ENCODE measurements at regions not wholly inside any gene's neighbourhood (a gene's known extent, or its start where the extent isn't known, plus 50 kb on each side); places are given as distances from the start of the nearest gene placed in this dataset.

GRCh38 chr4:107219681-107220080, 183.6 kb upstream of the DKK2 start:
- Mint-ChIP-seq H3K4me1 (ENCODE audit: low read depth) (peaks cover 30% of the 10 kb centered on the region), H3K27ac (no peak overlapping the region), H3K27me3 (ENCODE audit: insufficient read depth) (no peaks in the 10 kb centered on the region), H3K9me3 (no peaks in the 10 kb centered on the region), H3K36me3 (ENCODE audit: low read depth) (no peaks in the 10 kb centered on the region), H3K4me3 (no peak overlapping the region)
- no peak for DNase-seq
- no peak for TF ChIP-seq CTCF (IDR thresholded peaks at IDR 0.05)

- Mint-ChIP-seq H3K27ac (no peak overlapping the region), H3K27me3 (ENCODE audit: insufficient read depth) (peaks cover 2% of the 10 kb centered on the region; the same call in 1 of the 2 replicates), H3K4me3 (no peak overlapping the region), H3K4me1 (ENCODE audit: low read depth) (peaks cover 63% of the 10 kb centered on the region), H3K9me3 (no peaks in the 10 kb centered on the region), H3K36me3 (ENCODE audit: low read depth) (no peaks in the 10 kb centered on the region)
- no peak for DNase-seq
- TF ChIP-seq CTCF (IDR thresholded peaks at IDR 0.05) = no peak
Observed at GRCh38 chr4:107216379-107216778, 180.3 kb upstream of the DKK2 start.

- no peak for TF ChIP-seq CTCF (IDR thresholded peaks at IDR 0.05)
- no peak for DNase-seq
- H3K27me3 Mint-ChIP-seq (ENCODE audit: insufficient read depth) = peaks cover 2% of the 10 kb centered on the region; the same call in 1 of the 2 replicates
- no peak overlapping the region for H3K4me3 Mint-ChIP-seq
- no peak overlapping the region for H3K27ac Mint-ChIP-seq
- no peaks in the 10 kb centered on the region for H3K9me3 Mint-ChIP-seq
- no peaks in the 10 kb centered on the region for H3K36me3 Mint-ChIP-seq (ENCODE audit: low read depth)
- peaks cover 74% of the 10 kb centered on the region for H3K4me1 Mint-ChIP-seq (ENCODE audit: low read depth)
Observed at GRCh38 chr4:107215222-107215621, 179.1 kb upstream of the DKK2 start.

GRCh38 chr4:107213880-107214279, 177.8 kb upstream of the DKK2 start:
- Mint-ChIP-seq H3K4me1 (ENCODE audit: low read depth) (peaks cover 67% of the 10 kb centered on the region), H3K27me3 (ENCODE audit: insufficient read depth) (peaks cover 2% of the 10 kb centered on the region; the same call in 1 of the 2 replicates), H3K9me3 (no peaks in the 10 kb centered on the region), H3K27ac (peak overlapping the region; percentile 74), H3K36me3 (ENCODE audit: low read depth) (no peaks in the 10 kb centered on the region), H3K4me3 (peak overlapping the region; percentile 53)
- no peak for TF ChIP-seq CTCF (IDR thresholded peaks at IDR 0.05)
- peak; percentile 38 for DNase-seq

GRCh38 chr4:107213410-107213809, 177.3 kb upstream of the DKK2 start:
- Mint-ChIP-seq H3K4me3 (peak overlapping the region; percentile 53), H3K27ac (peak overlapping the region; percentile 74), H3K9me3 (no peaks in the 10 kb centered on the region), H3K36me3 (ENCODE audit: low read depth) (no peaks in the 10 kb centered on the region), H3K4me1 (ENCODE audit: low read depth) (peaks cover 67% of the 10 kb centered on the region), H3K27me3 (ENCODE audit: insufficient read depth) (peaks cover 2% of the 10 kb centered on the region; the same call in 1 of the 2 replicates)
- TF ChIP-seq CTCF (IDR thresholded peaks at IDR 0.05) = peak; percentile 26; the same call in 1 of the 2 replicates
- DNase-seq = peak; percentile 55

- Mint-ChIP-seq H3K4me3 (peak overlapping the region; percentile 53; the same call in 1 of the 2 replicates), H3K4me1 (ENCODE audit: low read depth) (peaks cover 67% of the 10 kb centered on the region), H3K36me3 (ENCODE audit: low read depth) (no peaks in the 10 kb centered on the region), H3K9me3 (no peaks in the 10 kb centered on the region), H3K27ac (peak overlapping the region; percentile 74), H3K27me3 (ENCODE audit: insufficient read depth) (peaks cover 2% of the 10 kb centered on the region; the same call in 1 of the 2 replicates)
- DNase-seq = no peak
- no peak for TF ChIP-seq CTCF (IDR thresholded peaks at IDR 0.05)
Observed at GRCh38 chr4:107212565-107212964, 176.5 kb upstream of the DKK2 start.
